Natural killer cell (primary cell): ENCODE measurements at regions not wholly inside any gene's neighbourhood (a gene's known extent, or its start where the extent isn't known, plus 50 kb on each side); places are given as distances from the start of the nearest gene placed in this dataset.
A peak's percentile ranks its signal among the peaks of the same experiment; 100 is the strongest.
"Not testable (repeated sequence)": the region's sequence is repeated elsewhere in the genome, so short reads cannot be mapped to it uniquely, and the experiment has no call there.

Experiments
- ATAC-seq, 3 donors: fragments of 150-1000 bp in 2 of 3; fragments of 200-7000 bp in 1 of 3; cut with Tn5 transposase; 1 replicate in 1 of 3; 2 replicates in 2 of 3; pipeline ENCODE4 v1.10.0; 2021; ENCODE audit warnings: mild to moderate bottlenecking in 2 of 3, moderate library complexity in 2 of 3
- DNase-seq, 2 donors: peaks; one replicate each; pipeline versions ENCODE4 v3.0.0 to v3.0.0-alpha.2; 2013 to 2021; ENCODE audit warnings: mixed read lengths in 1 of 2
- H3K27ac ChIP-seq: one replicate; pipeline ENCODE4 v1.5.1; 2013; ENCODE audit warnings: mild to moderate bottlenecking, low read length
- H3K27me3 ChIP-seq: one replicate; pipeline ENCODE4 v1.6.1; 2013; ENCODE audit warnings: low read length; ENCODE audit not compliant: control insufficient read depth, insufficient read depth
- H3K36me3 ChIP-seq: one replicate; pipeline ENCODE4 v1.6.1; 2013; ENCODE audit warnings: low read length; ENCODE audit not compliant: control insufficient read depth, insufficient read depth
- H3K4me1 ChIP-seq: one replicate; pipeline ENCODE4 v1.6.1; 2013; ENCODE audit warnings: low read length; ENCODE audit not compliant: control insufficient read depth, insufficient read depth
- H3K4me3 ChIP-seq: one replicate; pipeline ENCODE4 v1.5.1; 2013; ENCODE audit warnings: low read length
- H3K9me3 ChIP-seq: one replicate; pipeline ENCODE4 v1.6.1; 2013; ENCODE audit warnings: low read length; ENCODE audit not compliant: control insufficient read depth, insufficient read depth
- H3K27ac Mint-ChIP-seq, 2 donors: one replicate each; pipeline ENCODE4 v1.8.0; 2022; ENCODE audit warnings: mild to moderate bottlenecking in 2 of 2, mixed read lengths in 2 of 2, moderate library complexity in 1 of 2
- H3K27me3 Mint-ChIP-seq, 2 donors: one replicate each; pipeline ENCODE4 v1.8.0; 2022; ENCODE audit warnings: low read depth in 2 of 2, mixed read lengths in 2 of 2
- H3K36me3 Mint-ChIP-seq: one replicate; pipeline ENCODE4 v1.8.0; 2022; ENCODE audit warnings: mixed read lengths
- H3K4me1 Mint-ChIP-seq, 2 donors: one replicate each; pipeline ENCODE4 v1.8.0; 2022; ENCODE audit warnings: mixed read lengths in 2 of 2
- H3K4me3 Mint-ChIP-seq: one replicate; pipeline ENCODE4 v1.8.0; 2022; ENCODE audit warnings: mild to moderate bottlenecking, moderate library complexity, mixed read lengths
- H3K9me3 Mint-ChIP-seq, 2 donors: one replicate each; pipeline ENCODE4 v1.8.0; 2022; ENCODE audit warnings: mixed read lengths in 2 of 2
- CTCF ChIP-seq: fragments of 200-600 bp; IDR thresholded peaks from one replicate; pipeline ENCODE4 v1.8.0; 2022; ENCODE audit warnings: antibody characterized with exemption
- WGBS: methylation state at CpG from one replicate; pipeline ENCODE4 v1.1.7; 2013; ENCODE audit warnings: missing lambda C conversion rate; ENCODE audit not compliant: insufficient coverage; 5-methylcytosine and 5-hydroxymethylcytosine counted together
- intact Hi-C: fragments of 100-400 bp; cut with micrococcal nuclease; formaldehyde crosslinking; loops from one replicate; pipeline ENCODE4 v1.14.2; 2022

DNA sequence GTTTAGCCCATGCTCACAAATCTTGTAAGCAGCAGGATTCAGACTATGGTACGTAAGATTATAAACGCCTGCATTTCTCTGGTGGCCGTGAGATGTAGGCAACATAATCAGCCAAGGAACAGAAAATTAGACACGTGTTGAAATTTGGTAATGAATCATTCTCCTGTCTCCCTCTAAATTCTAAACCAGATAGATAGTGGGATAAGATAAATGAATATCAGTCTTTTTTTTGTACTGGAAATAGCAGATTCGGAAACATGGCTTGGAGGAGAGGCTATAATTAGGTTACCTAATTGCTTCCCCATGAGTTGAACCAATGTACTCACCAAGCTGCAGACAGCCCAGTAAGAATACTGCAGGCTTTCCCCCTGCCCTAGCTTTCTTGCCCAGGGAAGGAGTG lies 172.3 kb downstream of the TGFB2 start:
- Mint-ChIP-seq H3K27ac (no peak overlapping the region), H3K36me3 (no peaks in the 10 kb centered on the region), H3K4me3 (no peak overlapping the region), H3K9me3 (peaks cover 4 to 7% of the 10 kb centered on the region in 2 donors), H3K27me3 (no peaks in the 10 kb centered on the region), H3K4me1 (no peaks in the 10 kb centered on the region)
- Histone ChIP-seq H3K9me3 (no peaks in the 10 kb centered on the region), H3K27me3 (no peaks in the 10 kb centered on the region), H3K4me1 (no peaks in the 10 kb centered on the region), H3K36me3 (no peaks in the 10 kb centered on the region), H3K27ac (no peak overlapping the region), H3K4me3 (no peak overlapping the region)
- 95% methylated on average over 5 of the region's 5 CpGs for WGBS
- ATAC-seq: no peak
- intact Hi-C loops: no loop called here
- no peak for DNase-seq
- TF ChIP-seq CTCF: no peak

DNA sequence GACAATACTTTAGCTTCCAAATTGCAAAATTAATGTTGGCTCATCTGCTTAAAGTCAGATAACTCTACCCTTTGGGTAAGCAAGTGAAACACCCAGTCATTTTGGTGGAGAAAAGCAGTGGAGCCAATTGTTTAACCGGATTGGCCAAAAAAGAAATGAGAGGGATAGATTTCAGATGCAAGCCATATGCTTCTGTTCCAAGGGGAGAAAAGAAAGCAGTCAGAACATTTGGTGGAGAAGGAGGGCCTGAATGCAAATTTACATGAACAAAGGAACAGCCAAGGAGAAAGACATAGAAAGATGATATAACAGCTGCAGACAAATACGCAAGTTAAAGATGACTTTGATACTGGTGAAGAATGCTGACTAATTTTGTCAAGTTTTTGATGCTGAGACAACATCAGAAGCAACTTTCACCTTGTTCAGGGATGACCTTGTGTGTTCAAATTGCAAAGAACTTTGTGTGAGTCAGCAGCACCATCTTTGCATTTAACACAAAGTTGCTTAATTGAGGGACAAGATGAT lies 173.1 kb downstream of the TGFB2 start:
- Histone ChIP-seq H3K27me3 (no peaks in the 10 kb centered on the region), H3K36me3 (no peaks in the 10 kb centered on the region), H3K4me3 (no peak overlapping the region), H3K27ac (no peak overlapping the region), H3K9me3 (no peaks in the 10 kb centered on the region), H3K4me1 (no peaks in the 10 kb centered on the region)
- Mint-ChIP-seq H3K36me3 (no peaks in the 10 kb centered on the region), H3K4me1 (no peaks in the 10 kb centered on the region), H3K9me3 (peaks cover 0 to 5% of the 10 kb centered on the region in 2 donors), H3K27me3 (no peaks in the 10 kb centered on the region), H3K27ac (no peak overlapping the region), H3K4me3 (no peak overlapping the region)
- WGBS: 91% methylated on average over 2 of the region's 2 CpGs
- DNase-seq (no peak), ATAC-seq (no peak)
- TF ChIP-seq CTCF: no peak
- intact Hi-C loops: no loop called here

DNA sequence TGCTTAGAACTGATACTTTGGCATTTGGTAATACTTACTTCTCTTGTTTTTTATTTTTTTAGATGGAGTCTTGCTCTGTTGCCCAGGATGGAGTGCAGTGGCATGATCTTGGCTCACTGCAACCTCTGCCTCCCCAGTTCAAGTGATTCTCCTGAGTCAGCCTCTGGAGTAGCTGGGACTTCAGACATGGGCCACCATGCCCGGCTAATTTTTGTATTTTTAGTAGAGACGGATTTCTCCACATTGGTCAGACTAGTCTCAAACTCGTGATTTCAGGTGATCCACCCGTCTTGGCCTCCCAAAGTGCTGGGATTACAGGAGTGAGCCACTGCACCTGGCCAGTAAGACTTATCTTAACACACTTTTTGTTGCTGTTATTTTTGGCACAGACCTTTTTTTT lies 175.5 kb downstream of the TGFB2 start:
- H3K27me3 Mint-ChIP-seq, H3K4me1 ChIP-seq, H3K4me3 ChIP-seq, intact Hi-C loops, H3K9me3 Mint-ChIP-seq, H3K9me3 ChIP-seq, H3K27ac Mint-ChIP-seq, DNase-seq, H3K27me3 ChIP-seq, H3K27ac ChIP-seq, H3K4me3 Mint-ChIP-seq, H3K36me3 Mint-ChIP-seq, H3K4me1 Mint-ChIP-seq, ATAC-seq, H3K36me3 ChIP-seq: not testable (repeated sequence)
- WGBS: 91% methylated on average over 4 of the region's 4 CpGs

- H3K9me3 ChIP-seq: no peaks in the 10 kb centered on the region
Observed at GRCh38 chr1:218521414-218522169, 176.5 kb downstream of the TGFB2 start.

More at GRCh38 chr1:218521414-218522169, 176.5 kb downstream of the TGFB2 start:
- no peaks in the 10 kb centered on the region for H3K36me3 ChIP-seq
- Mint-ChIP-seq H3K4me3 (no peak overlapping the region), H3K36me3 (no peaks in the 10 kb centered on the region), H3K27ac (no peak overlapping the region), H3K4me1 (no peaks in the 10 kb centered on the region), H3K9me3 (peaks cover 0 to 7% of the 10 kb centered on the region in 2 donors), H3K27me3 (no peaks in the 10 kb centered on the region)
- peak in 1 of 2 donors; percentile 42 for DNase-seq
- H3K4me1 ChIP-seq: no peaks in the 10 kb centered on the region
- ATAC-seq: no peak
- H3K4me3 ChIP-seq: no peak overlapping the region
- H3K27me3 ChIP-seq: no peaks in the 10 kb centered on the region
- intact Hi-C loops: no loop called here
- H3K27ac ChIP-seq: no peak overlapping the region
- 80% methylated on average over 6 of the region's 7 CpGs for WGBS
- peak; percentile 16 for TF ChIP-seq CTCF
